C4-2B (cell line): ENCODE measurements at regions not wholly inside any gene's neighbourhood (a gene's known extent, or its start where the extent isn't known, plus 50 kb on each side); places are given as distances from the start of the nearest gene placed in this dataset.

Experiments
- CTCF ChIP-seq: fragments of 450-650 bp; conservative IDR thresholded peaks from 2 replicates; pipeline ENCODE4 v1.5.1; 2017; ENCODE audit warnings: mild to moderate bottlenecking
- ZFX ChIP-seq: fragments of 450-650 bp; IDR thresholded peaks from 2 replicates; pipeline ENCODE4 v1.6.1; 2017

DNA sequence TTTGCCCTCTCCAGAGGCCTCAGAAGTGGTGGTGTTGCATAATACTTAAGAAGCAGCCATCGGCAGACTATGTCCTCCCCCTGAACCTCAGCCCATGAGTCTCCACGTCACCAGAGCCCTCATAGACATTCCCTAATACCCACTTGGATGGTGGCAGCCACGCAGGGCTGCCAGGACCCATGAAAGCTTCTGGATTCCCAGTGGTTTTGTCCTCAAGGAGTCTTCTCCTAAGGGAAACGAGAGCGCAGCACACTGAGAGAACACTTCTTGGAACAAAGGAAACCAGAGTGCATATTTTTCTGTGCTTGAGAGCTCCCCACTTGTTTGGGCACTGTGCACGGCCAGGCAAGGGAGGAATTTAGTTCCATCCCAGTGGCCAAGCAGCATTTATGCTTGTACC, 204.1 kb upstream of the DMD start:
- TF ChIP-seq CTCF (no peak), ZFX (no peak)
